ENCODE measurements at regions not wholly inside any gene's neighbourhood (a gene's known extent, or its start where the extent isn't known, plus 50 kb on each side); places are given as distances from the start of the nearest gene placed in this dataset.

DNA sequence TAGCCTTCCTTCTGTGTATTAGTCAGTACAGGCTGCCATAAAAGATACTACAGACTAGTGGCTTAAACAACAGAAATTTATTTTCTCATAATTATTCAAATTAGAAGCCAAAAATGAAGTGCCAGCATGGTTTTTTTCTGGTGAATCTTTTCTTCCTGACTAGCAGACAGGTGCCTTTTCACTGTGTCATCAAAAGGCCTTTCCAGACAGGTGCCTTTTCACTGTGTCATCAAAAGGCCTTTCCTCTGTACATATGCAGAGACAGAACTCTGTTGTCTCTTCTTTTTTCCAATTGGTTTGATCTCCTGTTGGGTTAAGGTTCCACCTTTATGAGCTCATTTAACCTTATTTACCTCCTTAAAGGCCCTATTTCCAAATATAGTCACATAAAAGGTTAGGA is 599.9 kb downstream of the ISL1 start:
- no peaks in the 10 kb centered on the region for H3K36me3 ChIP-seq
- H3K4me3 ChIP-seq: no peak overlapping the region
- no peaks in the 10 kb centered on the region for H3K9me3 ChIP-seq
- no peak for DNase-seq (ENCODE audit: low spot score in 2 of 2)
- H3K4me1 ChIP-seq: no peaks in the 10 kb centered on the region
- no peak for TF ChIP-seq POLR2A (IDR thresholded peaks at IDR 0.05)
- no peak for TF ChIP-seq POLR2AphosphoS5 (IDR thresholded peaks at IDR 0.05)
- TF ChIP-seq, protein P1, sequence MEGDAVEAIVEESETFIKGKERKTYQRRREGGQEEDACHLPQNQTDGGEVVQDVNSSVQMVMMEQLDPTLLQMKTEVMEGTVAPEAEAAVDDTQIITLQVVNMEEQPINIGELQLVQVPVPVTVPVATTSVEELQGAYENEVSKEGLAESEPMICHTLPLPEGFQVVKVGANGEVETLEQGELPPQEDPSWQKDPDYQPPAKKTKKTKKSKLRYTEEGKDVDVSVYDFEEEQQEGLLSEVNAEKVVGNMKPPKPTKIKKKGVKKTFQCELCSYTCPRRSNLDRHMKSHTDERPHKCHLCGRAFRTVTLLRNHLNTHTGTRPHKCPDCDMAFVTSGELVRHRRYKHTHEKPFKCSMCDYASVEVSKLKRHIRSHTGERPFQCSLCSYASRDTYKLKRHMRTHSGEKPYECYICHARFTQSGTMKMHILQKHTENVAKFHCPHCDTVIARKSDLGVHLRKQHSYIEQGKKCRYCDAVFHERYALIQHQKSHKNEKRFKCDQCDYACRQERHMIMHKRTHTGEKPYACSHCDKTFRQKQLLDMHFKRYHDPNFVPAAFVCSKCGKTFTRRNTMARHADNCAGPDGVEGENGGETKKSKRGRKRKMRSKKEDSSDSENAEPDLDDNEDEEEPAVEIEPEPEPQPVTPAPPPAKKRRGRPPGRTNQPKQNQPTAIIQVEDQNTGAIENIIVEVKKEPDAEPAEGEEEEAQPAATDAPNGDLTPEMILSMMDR (IDR thresholded peaks at IDR 0.05): no peak
- no peaks in the 10 kb centered on the region for H3K27me3 ChIP-seq
- no peak overlapping the region for H3K27ac ChIP-seq
- intact Hi-C loops (cut with DNase I; ENCODE audit: low total_unique reads): no loop called here

DNA sequence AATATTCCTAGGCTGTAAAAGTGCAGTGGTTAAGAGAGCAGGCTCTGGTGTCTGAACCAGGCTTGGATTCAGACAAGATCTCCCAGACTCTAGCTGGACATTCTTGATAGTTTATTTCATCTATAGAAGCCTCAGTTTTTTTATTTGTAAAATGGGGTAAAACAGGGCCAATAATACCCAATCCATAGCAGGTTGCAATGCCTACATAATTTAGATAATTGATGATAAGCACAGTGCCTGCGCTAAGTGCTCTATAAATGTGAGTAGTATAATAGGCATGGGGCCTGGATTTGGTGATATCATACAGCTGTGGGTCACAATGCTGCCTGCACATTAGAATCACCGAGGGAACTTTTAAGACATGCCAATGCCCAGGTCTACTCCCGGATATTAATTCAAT is 603.5 kb downstream of the ISL1 start:
- intact Hi-C loops (cut with DNase I; ENCODE audit: low total_unique reads): no loop called here
- DNase-seq (ENCODE audit: low spot score in 2 of 2): no peak
- no peaks in the 10 kb centered on the region for H3K36me3 ChIP-seq

DNA sequence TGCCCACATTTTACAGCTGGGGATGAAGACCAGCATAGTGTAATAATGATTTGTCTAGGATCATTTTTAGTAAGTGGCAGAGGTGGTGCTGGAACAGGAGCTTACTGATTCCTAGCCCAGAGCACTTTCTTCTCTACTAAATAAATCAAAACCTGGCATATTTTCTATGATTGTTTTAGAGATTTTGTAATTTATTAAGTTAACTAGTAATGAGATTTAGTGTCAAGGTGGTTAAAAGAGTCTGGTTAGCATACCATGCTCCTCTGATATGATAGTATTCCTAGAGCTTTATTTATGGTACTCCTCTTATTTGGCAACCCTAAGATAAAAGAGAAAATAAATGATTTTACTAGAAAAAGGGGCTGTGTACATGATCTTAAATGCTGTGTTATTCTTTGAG is 604.0 kb downstream of the ISL1 start:
- no peaks in the 10 kb centered on the region for H3K4me1 ChIP-seq
- no peak for DNase-seq (ENCODE audit: low spot score in 2 of 2)
- intact Hi-C loops (cut with DNase I; ENCODE audit: low total_unique reads): no loop called here

More for the DNA sequence above, 603.5 kb downstream of the ISL1 start:
- no peaks in the 10 kb centered on the region for H3K27me3 ChIP-seq
- H3K4me1 ChIP-seq: no peaks in the 10 kb centered on the region
- TF ChIP-seq, protein P1 (IDR thresholded peaks at IDR 0.05): no peak
- TF ChIP-seq POLR2AphosphoS5 (IDR thresholded peaks at IDR 0.05): no peak
- H3K9me3 ChIP-seq: no peaks in the 10 kb centered on the region
- no peak overlapping the region for H3K27ac ChIP-seq
- H3K4me3 ChIP-seq: no peak overlapping the region

DNA sequence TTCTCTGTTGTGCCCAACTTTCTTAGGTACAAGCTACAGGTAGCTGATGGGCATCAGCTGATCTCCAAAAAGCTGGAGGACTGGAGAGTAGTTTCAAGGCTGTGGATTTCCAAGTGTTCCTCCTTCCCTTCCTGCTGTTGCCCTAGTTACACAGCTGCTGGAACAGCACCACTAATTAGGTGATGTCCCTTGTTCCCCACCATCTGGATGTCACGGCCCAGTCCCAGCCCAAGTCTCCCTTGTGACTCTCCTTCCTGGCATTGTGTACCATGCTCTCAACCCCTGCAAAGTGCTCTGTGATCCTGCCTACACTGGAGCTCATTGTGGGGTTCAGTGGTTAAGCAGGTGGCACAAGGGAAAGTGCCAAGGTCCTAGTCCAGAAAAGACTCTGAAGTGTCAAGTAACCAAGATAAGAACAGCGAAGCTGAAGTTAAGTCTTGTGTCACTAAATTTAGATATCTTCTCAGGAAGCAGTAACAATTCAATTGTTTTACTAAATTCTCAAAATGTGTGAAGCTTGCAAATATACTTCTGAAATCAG is 604.5 kb downstream of the ISL1 start:
- intact Hi-C loops (cut with DNase I; ENCODE audit: low total_unique reads): no loop called here
- Histone ChIP-seq H3K27me3 (no peaks in the 10 kb centered on the region), H3K9me3 (no peaks in the 10 kb centered on the region), H3K36me3 (no peaks in the 10 kb centered on the region), H3K4me1 (no peaks in the 10 kb centered on the region), H3K27ac (no peak overlapping the region), H3K4me3 (no peak overlapping the region)
- TF ChIP-seq, protein P1 (IDR thresholded peaks at IDR 0.05): no peak
- TF ChIP-seq POLR2A (IDR thresholded peaks at IDR 0.05) (no peak), POLR2AphosphoS5 (IDR thresholded peaks at IDR 0.05) (no peak)
- no peak for DNase-seq (ENCODE audit: low spot score in 2 of 2)

More for the DNA sequence above, 604.0 kb downstream of the ISL1 start:
- no peak overlapping the region for H3K4me3 ChIP-seq
- H3K36me3 ChIP-seq: no peaks in the 10 kb centered on the region
- no peaks in the 10 kb centered on the region for H3K27me3 ChIP-seq
- no peak for TF ChIP-seq POLR2AphosphoS5 (IDR thresholded peaks at IDR 0.05)
- TF ChIP-seq, protein P1 (IDR thresholded peaks at IDR 0.05): no peak
- no peak for TF ChIP-seq POLR2A (IDR thresholded peaks at IDR 0.05)
- no peaks in the 10 kb centered on the region for H3K9me3 ChIP-seq
- no peak overlapping the region for H3K27ac ChIP-seq

DNA sequence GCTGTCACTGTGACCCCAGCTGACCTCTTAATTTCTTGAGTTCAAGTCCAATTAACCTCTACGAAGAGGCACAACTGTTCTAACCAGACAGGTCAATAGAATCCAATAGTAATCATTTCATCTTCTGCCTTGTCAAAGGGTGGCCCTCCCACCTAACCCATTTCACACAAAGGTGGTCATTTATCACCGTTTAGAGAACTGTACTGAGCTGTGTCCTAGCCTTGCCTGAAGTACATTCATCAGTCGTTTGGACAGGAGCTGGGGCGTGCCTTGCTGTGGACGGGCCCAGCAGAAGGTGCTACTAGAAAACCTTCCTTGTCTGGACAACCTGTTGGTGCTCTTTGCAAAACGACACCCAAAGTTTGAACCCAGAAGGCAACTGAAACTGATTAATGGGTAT is 605.4 kb downstream of the ISL1 start:
- no peak for DNase-seq (ENCODE audit: low spot score in 2 of 2)
- H3K9me3 ChIP-seq: no peaks in the 10 kb centered on the region
- H3K36me3 ChIP-seq: no peaks in the 10 kb centered on the region
- no peak overlapping the region for H3K4me3 ChIP-seq
- H3K27me3 ChIP-seq: no peaks in the 10 kb centered on the region
- TF ChIP-seq, protein P1 (IDR thresholded peaks at IDR 0.05): no peak
- no peak for TF ChIP-seq POLR2AphosphoS5 (IDR thresholded peaks at IDR 0.05)
- TF ChIP-seq POLR2A (IDR thresholded peaks at IDR 0.05): no peak
- intact Hi-C loops (cut with DNase I; ENCODE audit: low total_unique reads): no loop called here
- H3K4me1 ChIP-seq: no peaks in the 10 kb centered on the region
- no peak overlapping the region for H3K27ac ChIP-seq
